ENCODE measurements at regions not wholly inside any gene's neighbourhood (a gene's known extent, or its start where the extent isn't known, plus 50 kb on each side); places are given as distances from the start of the nearest gene placed in this dataset.

- H3K4me3 Mint-ChIP-seq (ENCODE audit: unreplicated experiment) = no peak overlapping the region
- peaks cover 6% of the 10 kb centered on the region for H3K9me3 Mint-ChIP-seq (ENCODE audit: unreplicated experiment)
- no peaks in the 10 kb centered on the region for H3K79me2 ChIP-seq (ENCODE audit: insufficient read depth, low read length)
- H3K36me3 ChIP-seq (ENCODE audit: insufficient read depth, low read length) = no peaks in the 10 kb centered on the region
- peak overlapping the region; percentile 17 for H3K27ac ChIP-seq (ENCODE audit: low read depth, low read length)
- no peak overlapping the region for H3K4me2 ChIP-seq (ENCODE audit: low read length)
- H3K27me3 Mint-ChIP-seq (ENCODE audit: low read depth, unreplicated experiment) = no peaks in the 10 kb centered on the region
- TF ChIP-seq CTCF (IDR thresholded peaks at IDR 0.05; ENCODE audit: insufficient read depth, low read depth, low read length) (no peak), EZH2 (IDR thresholded peaks at IDR 0.05; ENCODE audit: insufficient read depth, low read length) (no peak)
- peak overlapping the region; percentile 33 for H2AFZ ChIP-seq (ENCODE audit: low read depth, low read length)
- H3K9me3 ChIP-seq (ENCODE audit: insufficient read depth, low read depth, low read length) = no peaks in the 10 kb centered on the region
- H3K4me3 ChIP-seq (ENCODE audit: insufficient read depth, low read depth, low read length) = no peak overlapping the region
- H3K4me1 ChIP-seq (ENCODE audit: insufficient read depth, low read length) = peaks cover 7% of the 10 kb centered on the region
- DNase-seq (ENCODE audit: low read depth) (peak; percentile 83), FAIRE-seq (no peak)
- H4K20me1 ChIP-seq (ENCODE audit: insufficient read depth, low read length) = no peaks in the 10 kb centered on the region
- H3K27me3 ChIP-seq (ENCODE audit: insufficient read depth, low read length) = no peaks in the 10 kb centered on the region
- peaks cover 19% of the 10 kb centered on the region for H3K4me1 Mint-ChIP-seq (ENCODE audit: low read depth, unreplicated experiment)
- no peaks in the 10 kb centered on the region for H3K36me3 Mint-ChIP-seq (ENCODE audit: low read depth, unreplicated experiment)
- H3K9ac ChIP-seq (ENCODE audit: low read length) = no peak overlapping the region
- H3K27ac Mint-ChIP-seq (ENCODE audit: unreplicated experiment) = peak overlapping the region; percentile 58
Observed at GRCh38 chr2:220703279-220703678, 868.8 kb downstream of the EPHA4 start.

- DNase-seq (ENCODE audit: low read depth) (no peak), FAIRE-seq (no peak)
- Histone ChIP-seq H3K4me1 (ENCODE audit: insufficient read depth, low read length) (peaks cover 7% of the 10 kb centered on the region), H2AFZ (ENCODE audit: low read depth, low read length) (no peak overlapping the region), H3K4me3 (ENCODE audit: insufficient read depth, low read depth, low read length) (no peak overlapping the region), H3K4me2 (ENCODE audit: low read length) (no peak overlapping the region), H3K79me2 (ENCODE audit: insufficient read depth, low read length) (no peaks in the 10 kb centered on the region), H3K27me3 (ENCODE audit: insufficient read depth, low read length) (no peaks in the 10 kb centered on the region), H3K27ac (ENCODE audit: low read depth, low read length) (no peak overlapping the region), H3K9me3 (ENCODE audit: insufficient read depth, low read depth, low read length) (no peaks in the 10 kb centered on the region), H3K36me3 (ENCODE audit: insufficient read depth, low read length) (no peaks in the 10 kb centered on the region), H4K20me1 (ENCODE audit: insufficient read depth, low read length) (no peaks in the 10 kb centered on the region), H3K9ac (ENCODE audit: low read length) (no peak overlapping the region)
- Mint-ChIP-seq H3K27me3 (ENCODE audit: low read depth, unreplicated experiment) (no peaks in the 10 kb centered on the region), H3K4me1 (ENCODE audit: low read depth, unreplicated experiment) (peaks cover 22% of the 10 kb centered on the region), H3K9me3 (ENCODE audit: unreplicated experiment) (peaks cover 6% of the 10 kb centered on the region), H3K4me3 (ENCODE audit: unreplicated experiment) (no peak overlapping the region), H3K36me3 (ENCODE audit: low read depth, unreplicated experiment) (no peaks in the 10 kb centered on the region), H3K27ac (ENCODE audit: unreplicated experiment) (no peak overlapping the region)
- TF ChIP-seq EZH2 (IDR thresholded peaks at IDR 0.05; ENCODE audit: insufficient read depth, low read length) = no peak
- TF ChIP-seq CTCF (IDR thresholded peaks at IDR 0.05; ENCODE audit: insufficient read depth, low read depth, low read length) = no peak
Observed at GRCh38 chr2:220704081-220704480, 868.0 kb downstream of the EPHA4 start.

- FAIRE-seq = no peak
- H3K27me3 Mint-ChIP-seq (ENCODE audit: low read depth, unreplicated experiment) = no peaks in the 10 kb centered on the region
Observed at GRCh38 chr2:220704810-220705209, 867.3 kb downstream of the EPHA4 start.

More at GRCh38 chr2:220704810-220705209, 867.3 kb downstream of the EPHA4 start:
- H3K27me3 ChIP-seq (ENCODE audit: insufficient read depth, low read length) = no peaks in the 10 kb centered on the region
- H3K4me2 ChIP-seq (ENCODE audit: low read length) = no peak overlapping the region
- Mint-ChIP-seq H3K36me3 (ENCODE audit: low read depth, unreplicated experiment) (no peaks in the 10 kb centered on the region), H3K9me3 (ENCODE audit: unreplicated experiment) (peaks cover 6% of the 10 kb centered on the region), H3K4me1 (ENCODE audit: low read depth, unreplicated experiment) (peaks cover 24% of the 10 kb centered on the region), H3K27ac (ENCODE audit: unreplicated experiment) (no peak overlapping the region), H3K4me3 (ENCODE audit: unreplicated experiment) (no peak overlapping the region)
- DNase-seq (ENCODE audit: low read depth) = no peak
- no peak overlapping the region for H3K27ac ChIP-seq (ENCODE audit: low read depth, low read length)
- H3K4me3 ChIP-seq (ENCODE audit: insufficient read depth, low read depth, low read length) = no peak overlapping the region
- H4K20me1 ChIP-seq (ENCODE audit: insufficient read depth, low read length) = no peaks in the 10 kb centered on the region
- no peaks in the 10 kb centered on the region for H3K79me2 ChIP-seq (ENCODE audit: insufficient read depth, low read length)
- H2AFZ ChIP-seq (ENCODE audit: low read depth, low read length) = no peak overlapping the region
- H3K36me3 ChIP-seq (ENCODE audit: insufficient read depth, low read length) = no peaks in the 10 kb centered on the region
- no peak overlapping the region for H3K9ac ChIP-seq (ENCODE audit: low read length)
- H3K4me1 ChIP-seq (ENCODE audit: insufficient read depth, low read length) = peaks cover 7% of the 10 kb centered on the region
- no peak for TF ChIP-seq CTCF (IDR thresholded peaks at IDR 0.05; ENCODE audit: insufficient read depth, low read depth, low read length)
- no peak for TF ChIP-seq EZH2 (IDR thresholded peaks at IDR 0.05; ENCODE audit: insufficient read depth, low read length)
- H3K9me3 ChIP-seq (ENCODE audit: insufficient read depth, low read depth, low read length) = no peaks in the 10 kb centered on the region
